ENCODE measurements at regions not wholly inside any gene's neighbourhood (a gene's known extent, or its start where the extent isn't known, plus 50 kb on each side); places are given as distances from the start of the nearest gene placed in this dataset.
"Not testable (repeated sequence)": the region's sequence is repeated elsewhere in the genome, so short reads cannot be mapped to it uniquely, and the experiment has no call there.

DNA sequence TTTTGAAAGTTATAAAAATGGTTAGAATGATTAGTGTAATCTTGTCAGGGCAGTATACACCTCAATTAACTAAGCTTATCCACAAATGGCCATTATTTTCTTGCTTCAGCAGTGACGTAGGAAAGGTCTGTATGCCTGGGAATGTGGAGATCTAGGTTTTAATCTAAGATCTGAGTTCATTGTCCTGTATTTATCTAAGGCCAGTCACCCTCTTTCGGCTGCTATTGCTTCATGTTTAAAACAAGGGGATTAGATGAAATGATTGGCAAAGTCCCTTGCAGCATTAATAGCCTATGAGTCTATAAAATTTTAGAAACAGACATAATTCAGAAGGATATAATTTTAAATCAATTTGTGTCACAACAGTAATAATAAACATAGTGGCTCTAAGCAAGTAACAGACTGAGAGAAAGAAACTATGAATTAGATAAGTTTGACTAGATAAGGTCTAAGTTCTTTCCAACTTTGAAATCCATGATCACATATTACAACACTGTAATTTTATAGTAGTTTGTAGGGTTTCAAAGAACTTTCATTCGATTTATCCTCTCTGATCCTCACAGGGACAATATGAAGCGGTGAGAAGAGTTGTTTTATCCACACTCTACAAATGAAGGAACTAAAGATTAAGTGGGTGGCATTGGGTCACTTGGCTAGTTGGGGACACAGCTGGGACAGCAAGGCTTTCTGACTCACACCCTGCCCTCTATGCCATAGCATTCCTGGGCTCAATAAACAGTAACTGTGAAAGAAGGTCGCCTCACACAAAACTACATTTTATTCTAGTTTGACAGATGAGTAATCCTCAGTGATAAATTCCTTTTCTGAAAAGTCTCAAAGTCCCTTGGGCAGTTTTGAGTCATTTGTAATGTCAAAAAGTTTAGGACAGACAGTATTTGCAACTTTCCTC, 60.6 kb upstream of the RDX start:
- TF ChIP-seq, protein P1, sequence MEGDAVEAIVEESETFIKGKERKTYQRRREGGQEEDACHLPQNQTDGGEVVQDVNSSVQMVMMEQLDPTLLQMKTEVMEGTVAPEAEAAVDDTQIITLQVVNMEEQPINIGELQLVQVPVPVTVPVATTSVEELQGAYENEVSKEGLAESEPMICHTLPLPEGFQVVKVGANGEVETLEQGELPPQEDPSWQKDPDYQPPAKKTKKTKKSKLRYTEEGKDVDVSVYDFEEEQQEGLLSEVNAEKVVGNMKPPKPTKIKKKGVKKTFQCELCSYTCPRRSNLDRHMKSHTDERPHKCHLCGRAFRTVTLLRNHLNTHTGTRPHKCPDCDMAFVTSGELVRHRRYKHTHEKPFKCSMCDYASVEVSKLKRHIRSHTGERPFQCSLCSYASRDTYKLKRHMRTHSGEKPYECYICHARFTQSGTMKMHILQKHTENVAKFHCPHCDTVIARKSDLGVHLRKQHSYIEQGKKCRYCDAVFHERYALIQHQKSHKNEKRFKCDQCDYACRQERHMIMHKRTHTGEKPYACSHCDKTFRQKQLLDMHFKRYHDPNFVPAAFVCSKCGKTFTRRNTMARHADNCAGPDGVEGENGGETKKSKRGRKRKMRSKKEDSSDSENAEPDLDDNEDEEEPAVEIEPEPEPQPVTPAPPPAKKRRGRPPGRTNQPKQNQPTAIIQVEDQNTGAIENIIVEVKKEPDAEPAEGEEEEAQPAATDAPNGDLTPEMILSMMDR (IDR thresholded peaks at IDR 0.05) = no peak
- peak; percentile 65 for ATAC-seq
- intact Hi-C loops (cut with micrococcal nuclease) = no loop called here
- POLR2A ChIA-PET = no interaction called here
- no peaks in the 10 kb centered on the region for H3K9me3 Mint-ChIP-seq
- no peak overlapping the region for H3K4me3 Mint-ChIP-seq
- H3K36me3 Mint-ChIP-seq (ENCODE audit: low read depth) = no peaks in the 10 kb centered on the region
- H3K27ac Mint-ChIP-seq = peak overlapping the region; percentile 36
- H3K27me3 Mint-ChIP-seq = no peaks in the 10 kb centered on the region
- DNase-seq = no peak
- CTCF ChIA-PET = interaction anchor here (1.3 kb wide), 1 partner anchor 156 kb away, joined by 4 read pairs; no protein-coding TSS in a partner anchor
- H3K4me1 Mint-ChIP-seq (ENCODE audit: low read depth) = peaks cover 14% of the 10 kb centered on the region

GRCh38 chr11:110358336-110358735, 61.9 kb upstream of the RDX start:
- no peak overlapping the region for H3K27ac Mint-ChIP-seq
- H3K4me3 Mint-ChIP-seq = no peak overlapping the region
- no peaks in the 10 kb centered on the region for H3K36me3 Mint-ChIP-seq (ENCODE audit: low read depth)
- ATAC-seq (no peak), DNase-seq (no peak)
- CTCF ChIA-PET = interaction anchor here (1.3 kb wide), 1 partner anchor 157 kb away, joined by 4 read pairs; no protein-coding TSS in a partner anchor
- intact Hi-C loops (cut with micrococcal nuclease) = no loop called here
- H3K9me3 Mint-ChIP-seq = no peaks in the 10 kb centered on the region
- POLR2A ChIA-PET = interaction anchor here (0.7 kb wide), 1 partner anchor 234 kb away, joined by 3 read pairs; no protein-coding TSS in a partner anchor
- TF ChIP-seq, protein P1 (IDR thresholded peaks at IDR 0.05) = no peak
- peaks cover 21% of the 10 kb centered on the region for H3K4me1 Mint-ChIP-seq (ENCODE audit: low read depth)
- no peaks in the 10 kb centered on the region for H3K27me3 Mint-ChIP-seq

DNA sequence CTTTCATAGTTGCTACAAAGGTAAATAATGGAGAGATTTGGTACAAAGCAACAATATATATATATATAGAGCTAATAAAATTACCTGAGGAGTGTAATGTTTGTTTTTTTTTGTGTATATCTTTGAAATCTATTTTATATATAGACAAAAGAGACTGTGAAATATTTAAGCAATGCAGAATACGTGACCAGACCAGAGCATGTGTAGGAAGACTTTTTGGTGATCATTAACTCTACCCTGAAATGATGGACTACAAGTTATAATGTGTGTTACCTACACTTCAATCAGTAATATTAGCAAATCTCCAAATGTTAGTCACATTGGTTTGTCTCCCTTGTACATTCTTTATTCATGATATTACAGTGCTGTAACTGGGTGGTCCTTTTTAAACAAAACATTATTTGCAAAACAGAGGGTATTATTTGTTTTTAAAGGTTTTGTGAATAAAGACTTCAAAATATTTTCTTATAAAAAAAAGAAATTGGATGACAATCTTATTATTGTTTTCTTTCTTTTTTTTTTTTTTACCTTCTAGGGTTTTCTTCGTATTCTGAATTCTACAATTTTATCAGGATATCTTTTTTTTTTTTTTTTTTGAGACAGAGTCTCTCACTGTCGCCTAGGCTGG, 64.5 kb upstream of the RDX start:
- POLR2A ChIA-PET; H3K36me3 Mint-ChIP-seq (ENCODE audit: low read depth); H3K4me3 Mint-ChIP-seq; H3K9me3 Mint-ChIP-seq; intact Hi-C loops (cut with micrococcal nuclease); H3K27me3 Mint-ChIP-seq; H3K27ac Mint-ChIP-seq; ATAC-seq; DNase-seq: not testable (repeated sequence)
- CTCF ChIA-PET = interaction anchor here (2.3 kb wide), 1 partner anchor 160 kb away, joined by 6 read pairs; no protein-coding TSS in a partner anchor
- H3K4me1 Mint-ChIP-seq (ENCODE audit: low read depth) = peaks cover 16% of the 10 kb centered on the region

DNA sequence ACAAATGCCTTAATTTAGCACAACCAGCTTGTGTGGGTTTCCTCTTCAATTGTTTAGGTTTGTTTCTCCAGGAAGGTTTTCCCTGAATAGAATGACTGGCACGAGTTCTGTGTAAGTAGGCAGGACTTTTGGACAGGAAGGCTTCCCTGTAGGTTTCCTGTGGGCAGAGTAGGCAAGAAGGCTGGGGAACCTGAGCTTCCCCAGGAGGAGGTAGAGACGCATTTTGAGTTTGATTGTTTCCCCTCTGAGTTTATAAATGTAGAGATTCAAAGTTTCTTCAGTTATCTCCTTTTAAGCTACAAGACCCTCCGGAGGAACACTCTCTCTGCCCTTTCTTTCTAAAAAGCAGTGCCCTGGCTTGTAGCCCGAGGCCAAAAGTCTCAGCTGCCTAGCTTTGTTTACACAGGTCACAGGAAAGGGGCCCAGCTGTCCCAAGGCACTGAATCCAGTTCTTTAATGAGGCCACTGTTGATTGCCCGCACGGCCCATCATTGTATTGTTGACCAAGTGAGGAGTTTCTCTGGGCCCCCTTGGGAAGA, 66.6 kb upstream of the RDX start:
- no peak for ATAC-seq
- TF ChIP-seq, protein P1 (IDR thresholded peaks at IDR 0.05) = no peak
- no peaks in the 10 kb centered on the region for H3K9me3 Mint-ChIP-seq
- H3K36me3 Mint-ChIP-seq (ENCODE audit: low read depth) = no peaks in the 10 kb centered on the region
- ChIA-PET POLR2A (no interaction called here), CTCF (interaction anchor here (1.0 to 2.3 kb wide), 5 partner anchors 12 to 162 kb away, joined by 3 to 14 read pairs (median 3); no protein-coding TSS in a partner anchor)
- H3K27me3 Mint-ChIP-seq = no peaks in the 10 kb centered on the region
- H3K4me3 Mint-ChIP-seq = no peak overlapping the region
- intact Hi-C loops (cut with micrococcal nuclease) = no loop called here
- no peak overlapping the region for H3K27ac Mint-ChIP-seq
- peaks cover 10% of the 10 kb centered on the region for H3K4me1 Mint-ChIP-seq (ENCODE audit: low read depth)
- DNase-seq = no peak

- Mint-ChIP-seq H3K36me3 (ENCODE audit: low read depth) (no peaks in the 10 kb centered on the region), H3K27me3 (no peaks in the 10 kb centered on the region)
- CTCF ChIA-PET = interaction anchor here (1.3 to 4.6 kb wide), 3 partner anchors 40 to 166 kb away, joined by 3 to 43 read pairs (median 4); no protein-coding TSS in a partner anchor
Observed at GRCh38 chr11:110366291-110366690, 63.5 kb upstream of the FDX1 start.

More at GRCh38 chr11:110366291-110366690, 63.5 kb upstream of the FDX1 start:
- no peak overlapping the region for H3K27ac Mint-ChIP-seq
- DNase-seq (no peak), ATAC-seq (no peak)
- TF ChIP-seq, protein P1 (IDR thresholded peaks at IDR 0.05) = no peak
- no peaks in the 10 kb centered on the region for H3K9me3 Mint-ChIP-seq
- no peak overlapping the region for H3K4me3 Mint-ChIP-seq
- peaks cover 10% of the 10 kb centered on the region for H3K4me1 Mint-ChIP-seq (ENCODE audit: low read depth)
- intact Hi-C loops (cut with micrococcal nuclease) = loop anchor here (2.0 kb wide), 1 partner anchor 165 kb away; no protein-coding TSS in a partner anchor
- POLR2A ChIA-PET = no interaction called here
